ENCODE measurements at regions not wholly inside any gene's neighbourhood (a gene's known extent, or its start where the extent isn't known, plus 50 kb on each side); places are given as distances from the start of the nearest gene placed in this dataset.

GRCh38 chr2:21428754-21429153 is 305.0 kb downstream of the TDRD15 start:
- TF ChIP-seq CTCF (IDR thresholded peaks at IDR 0.05; ENCODE audit: borderline replicate concordance, extremely low read depth, low read length, poor library complexity, severe bottlenecking), result no peak
- TF ChIP-seq EZH2 (IDR thresholded peaks at IDR 0.05; ENCODE audit: borderline replicate concordance, low read depth, low read length, severe bottlenecking), result no peak

Data from DND-41 (cell line).